ENCODE measurements at regions not wholly inside any gene's neighbourhood (a gene's known extent, or its start where the extent isn't known, plus 50 kb on each side); places are given as distances from the start of the nearest gene placed in this dataset.

- TF ChIP-seq POLR2A (IDR thresholded peaks at IDR 0.05; ENCODE audit: low read depth, low read length) (no peak), TAF1 (IDR thresholded peaks at IDR 0.05; ENCODE audit: borderline replicate concordance, low read depth, low read length) (no peak)
Measured at GRCh38 chr1:60146884-60147283, 73.3 kb upstream of the C1orf87 start.

Data from GM12892 (cell line).